OCI-LY3 (cell line): ENCODE measurements at regions not wholly inside any gene's neighbourhood (a gene's known extent, or its start where the extent isn't known, plus 50 kb on each side); places are given as distances from the start of the nearest gene placed in this dataset.

Experiments used
- H2AFZ ChIP-seq: fragments of 200-600, 300-600 bp; shearing (Covaris generic); 2 replicates; pipeline ENCODE4 v1.6.0; 2014; ENCODE audit warnings: antibody characterized with exemption, low read depth, low read length
- H3K27ac ChIP-seq: fragments of 200-600, 300-600 bp; sonication (generic); 2 replicates; pipeline ENCODE4 v1.5.1; 2014; ENCODE audit warnings: mild to moderate bottlenecking, low read length, moderate library complexity, mixed read lengths
- H3K27me3 ChIP-seq: fragments of 200-600, 300-600 bp; sonication (generic); 2 replicates; pipeline ENCODE4 v1.6.1; 2014; ENCODE audit warnings: low read depth, low read length, mixed read lengths
- H3K36me3 ChIP-seq: fragments of 200-600, 300-600 bp; sonication (generic); replicated peaks from 2 replicates; pipeline ENCODE3; 2014; ENCODE audit warnings: low read depth, low read length, mixed read lengths
- H3K4me1 ChIP-seq: fragments of 300-600, 200-600 bp; sonication (generic); 2 replicates; pipeline ENCODE4 v1.6.1; 2014; ENCODE audit warnings: low read length, mixed read lengths
- H3K4me2 ChIP-seq: fragments of 200-600, 300-600 bp; sonication (generic); 2 replicates; pipeline ENCODE4 v1.6.1; 2014; ENCODE audit warnings: low read length, mixed read lengths
- H3K4me3 ChIP-seq: fragments of 300-600, 200-600 bp; sonication (generic); 2 replicates; pipeline ENCODE4 v1.5.1; 2014; ENCODE audit warnings: antibody characterized with exemption, mild to moderate bottlenecking, low read length, moderate library complexity
- H3K79me2 ChIP-seq: fragments of 300-600, 200-600 bp; shearing (Covaris generic); 2 replicates; pipeline ENCODE4 v1.6.1; 2014; ENCODE audit warnings: mild to moderate bottlenecking, low read length, mixed read lengths
- H3K9ac ChIP-seq: fragments of 300-600, 200-600 bp; shearing (Covaris generic); 2 replicates; pipeline ENCODE4 v1.6.0; 2014; ENCODE audit warnings: mild to moderate bottlenecking, low read length, moderate library complexity
- H3K9me3 ChIP-seq: fragments of 200-600, 300-600 bp; shearing (Covaris generic); 2 replicates; pipeline ENCODE4 v1.6.1; 2014; ENCODE audit warnings: low read length, mixed read lengths; ENCODE audit not compliant: insufficient read depth
- H4K20me1 ChIP-seq: fragments of 200-600, 300-600 bp; sonication (generic); 2 replicates; pipeline ENCODE4 v1.6.1; 2016; ENCODE audit warnings: low read length, mixed read lengths; ENCODE audit not compliant: insufficient read depth
- CTCF ChIP-seq: fragments of 200-600, 300-600 bp; sonication (generic); IDR thresholded peaks from 2 replicates; pipeline ENCODE4 v1.5.1; 2014; ENCODE audit warnings: antibody characterized with exemption, low read length, low read depth
- EZH2phosphoT487 ChIP-seq: fragments of 200-600 bp; shearing (Covaris generic); IDR thresholded peaks from 2 replicates; pipeline ENCODE4 v1.6.1; 2018; ENCODE audit warnings: antibody characterized with exemption, mixed run types, low read depth

GRCh38 chr15:29600262-29600661 lies 222.0 kb downstream of the TJP1 start:
- Histone ChIP-seq H3K9me3 (no peaks in the 10 kb centered on the region), H3K4me3 (no peak overlapping the region), H3K79me2 (no peaks in the 10 kb centered on the region), H3K4me1 (no peaks in the 10 kb centered on the region), H3K9ac (no peak overlapping the region), H4K20me1 (no peaks in the 10 kb centered on the region), H3K27me3 (no peaks in the 10 kb centered on the region), H3K4me2 (no peak overlapping the region), H2AFZ (no peak overlapping the region), H3K27ac (no peak overlapping the region), H3K36me3 (no peaks in the 10 kb centered on the region)
- TF ChIP-seq EZH2phosphoT487 = no peak
- no peak for TF ChIP-seq CTCF

DNA sequence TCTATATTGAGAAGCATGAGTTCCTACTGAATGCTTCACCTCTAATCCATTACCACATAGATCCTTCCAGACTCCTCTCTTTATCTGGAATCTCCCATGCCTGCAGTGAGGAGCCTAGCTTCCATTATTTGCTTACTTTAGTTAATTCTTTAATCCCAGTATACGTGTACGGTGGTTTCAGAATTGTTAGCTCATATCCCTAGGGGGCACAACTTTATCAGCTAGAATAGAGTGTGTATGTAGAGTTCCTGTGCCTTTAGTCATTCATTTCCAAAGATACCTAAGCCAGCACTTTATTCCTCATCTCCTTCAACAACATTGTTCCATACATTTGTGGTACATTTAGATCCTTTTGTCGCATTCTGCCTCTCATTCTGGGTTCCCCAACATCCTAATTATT lies 226.0 kb downstream of the TJP1 start:
- Histone ChIP-seq H4K20me1 (no peaks in the 10 kb centered on the region), H3K27me3 (no peaks in the 10 kb centered on the region), H3K4me1 (no peaks in the 10 kb centered on the region), H3K9ac (no peak overlapping the region), H3K9me3 (no peaks in the 10 kb centered on the region), H3K4me3 (no peak overlapping the region), H3K27ac (no peak overlapping the region), H3K79me2 (no peaks in the 10 kb centered on the region), H2AFZ (no peak overlapping the region), H3K4me2 (no peak overlapping the region), H3K36me3 (no peaks in the 10 kb centered on the region)
- peak; percentile 21; the same call in 1 of the 2 replicates for TF ChIP-seq CTCF
- TF ChIP-seq EZH2phosphoT487 = no peak

- H4K20me1 ChIP-seq = no peaks in the 10 kb centered on the region
- no peak overlapping the region for H3K4me2 ChIP-seq
- no peaks in the 10 kb centered on the region for H3K27me3 ChIP-seq
- no peaks in the 10 kb centered on the region for H3K36me3 ChIP-seq
- no peaks in the 10 kb centered on the region for H3K79me2 ChIP-seq
- H3K9ac ChIP-seq = no peak overlapping the region
- no peaks in the 10 kb centered on the region for H3K4me1 ChIP-seq
- H3K9me3 ChIP-seq = no peaks in the 10 kb centered on the region
- H2AFZ ChIP-seq = no peak overlapping the region
- TF ChIP-seq CTCF = no peak
- no peak overlapping the region for H3K4me3 ChIP-seq
- no peak overlapping the region for H3K27ac ChIP-seq
Measured at GRCh38 chr15:29593629-29594028, 228.6 kb downstream of the TJP1 start.

DNA sequence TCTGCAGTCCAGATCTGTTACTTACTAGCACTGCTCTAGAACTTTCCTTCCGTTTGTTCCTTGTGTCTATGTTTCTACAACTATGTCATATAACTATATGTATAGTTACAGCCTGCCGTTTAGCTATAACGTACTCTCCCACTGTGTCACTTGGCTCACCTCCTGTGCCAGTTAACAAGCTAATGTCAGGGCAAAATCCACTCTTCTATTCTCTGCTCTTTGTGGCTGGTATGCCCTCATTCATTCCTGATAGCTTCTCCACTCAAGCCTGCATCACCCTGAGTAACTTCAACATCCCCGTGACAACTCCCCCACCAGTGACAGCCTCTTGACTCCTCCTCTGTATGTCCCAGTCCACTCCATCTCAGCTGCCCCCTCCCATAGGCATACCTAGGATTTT lies 229.2 kb downstream of the TJP1 start:
- H3K4me1 ChIP-seq = no peaks in the 10 kb centered on the region
- no peak overlapping the region for H2AFZ ChIP-seq
- H3K36me3 ChIP-seq = no peaks in the 10 kb centered on the region
- H3K4me2 ChIP-seq = no peak overlapping the region
- H3K27ac ChIP-seq = no peak overlapping the region
- H3K9ac ChIP-seq = no peak overlapping the region
- no peaks in the 10 kb centered on the region for H3K9me3 ChIP-seq
- no peak for TF ChIP-seq CTCF
- TF ChIP-seq EZH2phosphoT487 = no peak
- no peaks in the 10 kb centered on the region for H3K79me2 ChIP-seq
- H3K27me3 ChIP-seq = no peaks in the 10 kb centered on the region
- no peak overlapping the region for H3K4me3 ChIP-seq
- no peaks in the 10 kb centered on the region for H4K20me1 ChIP-seq
